K562 (cell line): ENCODE measurements at regions not wholly inside any gene's neighbourhood (a gene's known extent, or its start where the extent isn't known, plus 50 kb on each side); places are given as distances from the start of the nearest gene placed in this dataset.

Experiments
- ATAC-seq: fragments of 200-7000 bp; cut with Tn5 transposase; 3 replicates; pipeline ENCODE4 v1.9.1; 2020; ENCODE audit warnings: moderate library complexity
- BruUV-seq: library from RNA; stranded (reverse); fragments of 400-500 nt; replicated peaks from 2 replicates; lab custom pipeline; 2021; lab: Mats Ljungman, UMichigan
- CTCF ChIA-PET: fragments of 300-600 bp; formaldehyde crosslinking; extraction: SDS; loops from one replicate; lab custom pipeline; 2021; ENCODE audit warnings: low intra/inter-chr PET ratio; lab: Yijun Ruan, JAX
- POLR2A ChIA-PET: fragments of 300-600, 350-650 bp; sonication (Branson Sonifier 250); formaldehyde crosslinking; extraction: SDS; loops from one replicate; lab custom pipeline; 2021; ENCODE audit warnings: antibody characterized with exemption, inconsistent platforms; lab: Yijun Ruan, JAX
- DNase-seq, 4 experiments: peaks; one replicate each; pipeline versions ENCODE4 v3.0.0 to v3.0.0-alpha.2; 2011 to 2018; ENCODE audit warnings: low spot score in 3 of 4, mixed read lengths in 3 of 4; ENCODE audit errors: extremely low read depth in 1 of 4
- FAIRE-seq: peaks from 2 replicates; lab custom pipeline; 2011; peaks lifted over from hg19 to GRCh38; lab: Jason Lieb, UNC
- H2AFZ ChIP-seq: 2 replicates; pipeline ENCODE4 v1.6.0; 2011; ENCODE audit warnings: low read depth, low read length, control low read depth, inconsistent platforms
- H3K27ac ChIP-seq: fragments of 200-600 bp; 3 replicates; pipeline ENCODE4 v1.8.0; 2011; ENCODE audit warnings: low read depth, mild to moderate bottlenecking, control low read depth, inconsistent platforms, low read length, moderate library complexity, mixed read lengths; ENCODE audit errors: extremely low read depth
- H3K27me3 ChIP-seq, 2 experiments: fragments of 300-600 bp in 1 of 2; 2 replicates in 1 of 2; 3 replicates in 1 of 2; pipeline versions ENCODE4 v1.6.0 to v1.8.0; 2011; ENCODE audit warnings: inconsistent platforms in 2 of 2, low read length in 2 of 2, mild to moderate bottlenecking in 1 of 2, mixed read lengths in 1 of 2, moderate library complexity in 1 of 2; ENCODE audit not compliant: control insufficient read depth in 2 of 2, insufficient read depth in 2 of 2
- H3K36me3 ChIP-seq: fragments of 300-600 bp; 3 replicates; pipeline ENCODE4 v1.8.0; 2011; ENCODE audit warnings: mild to moderate bottlenecking, low read length, inconsistent platforms; ENCODE audit not compliant: control insufficient read depth, insufficient read depth
- H3K4me1 ChIP-seq, 2 experiments: fragments of 200-600 bp in 1 of 2; replicated peaks in 1 of 2; 2 replicates in 1 of 2; 3 replicates in 1 of 2; pipeline versions ENCODE4 v1.5.1 to v1.8.0; 2011; ENCODE audit warnings: inconsistent platforms in 2 of 2, low read length in 2 of 2, mild to moderate bottlenecking in 1 of 2, mixed read lengths in 1 of 2, moderate library complexity in 1 of 2; ENCODE audit not compliant: control insufficient read depth in 2 of 2, insufficient read depth in 2 of 2
- H3K4me2 ChIP-seq: 2 replicates; pipeline ENCODE4 v1.6.1; 2011; ENCODE audit warnings: low read length, control low read depth, inconsistent platforms, mixed read lengths; ENCODE audit not compliant: insufficient read depth
- H3K4me3 ChIP-seq: fragments of 200-600 bp; sonication (generic), shearing (Covaris generic); 2 replicates; pipeline ENCODE4 v1.5.1; 2016; ENCODE audit warnings: control low read depth, inconsistent platforms
- H3K79me2 ChIP-seq: fragments of 200-600 bp; 3 replicates; pipeline ENCODE4 v1.8.0; 2011; ENCODE audit warnings: low read length, inconsistent platforms; ENCODE audit not compliant: control insufficient read depth, insufficient read depth
- H3K9ac ChIP-seq, 2 experiments: 2 replicates each; pipeline versions ENCODE4 v1.6.0 to v1.6.1; 2011; ENCODE audit warnings: low read depth in 2 of 2, low read length in 2 of 2, control low read depth in 1 of 2, inconsistent platforms in 1 of 2, mild to moderate bottlenecking in 1 of 2, mixed read lengths in 1 of 2; ENCODE audit not compliant: insufficient read depth in 1 of 2
- H3K9me1 ChIP-seq: one replicate; pipeline ENCODE4 v1.6.0; 2011; ENCODE audit warnings: inconsistent platforms, mild to moderate bottlenecking, low read length, moderate library complexity; ENCODE audit not compliant: control insufficient read depth, insufficient read depth
- H3K9me3 ChIP-seq: replicated peaks from 2 replicates; pipeline ENCODE4 v1.5.1; 2011; ENCODE audit warnings: low read depth, low read length, inconsistent platforms; ENCODE audit not compliant: control insufficient read depth, insufficient read depth
- H4K20me1 ChIP-seq: replicated peaks from 2 replicates; pipeline ENCODE4 v1.6.1; 2011; ENCODE audit warnings: low read length, inconsistent platforms, mixed read lengths; ENCODE audit not compliant: control insufficient read depth, insufficient read depth
- ETV1 ChIP-seq: fragments of 450-650 bp; conservative IDR thresholded peaks from 2 replicates; pipeline ENCODE4 v1.6.1; 2016; ENCODE audit warnings: missing genetic modification characterization, control low read depth, low read depth, missing compliant biosample characterization
- POLR2B ChIP-seq: fragments of 450-650 bp; IDR thresholded peaks from 2 replicates; pipeline ENCODE4 v1.6.1; 2018; ENCODE audit warnings: low read depth; ENCODE audit not compliant: partially characterized antibody
- ZNF444 ChIP-seq: fragments of 250-450 bp; sonication (Bioruptor Pico); IDR thresholded peaks from 2 replicates; pipeline ENCODE4 v1.4.0; 2020; ENCODE audit warnings: mild to moderate bottlenecking, moderate library complexity
- WGBS: fragments of 100-300 bp; shearing (Covaris generic); methylation state at CpG from one replicate; pipeline ENCODE4 v1.1.6; 2016; ENCODE audit warnings: low coverage, mixed read lengths; ENCODE audit not compliant: insufficient coverage; ENCODE audit errors: missing lambda C conversion rate; 5-methylcytosine and 5-hydroxymethylcytosine counted together
- in situ Hi-C: fragments of 300-500 bp; cut with MboI; formaldehyde crosslinking; loops from 4 replicates; pipeline ENCODE4 v1.15.0; 2018; ENCODE audit warnings: inconsistent platforms, mixed read lengths
- intact Hi-C: fragments of 100-400 bp; cut with micrococcal nuclease; formaldehyde crosslinking; loops from 2 replicates; pipeline ENCODE4 v1.14.2; 2022

GRCh38 chr1:29583727-29584126 is 347.4 kb downstream of the PTPRU start:
- POLR2A ChIA-PET: interaction anchor here (0.6 to 1.3 kb wide), 3 partner anchors 13 to 666 kb away, joined by 3 to 4 read pairs (median 4); no protein-coding TSS in a partner anchor
- CTCF ChIA-PET: no interaction called here
- 1% methylated on average over 5 of the region's 5 CpGs for WGBS

GRCh38 chr1:29581256-29581655 is 344.9 kb downstream of the PTPRU start:
- Histone ChIP-seq H3K9me1 (no peaks in the 10 kb centered on the region), H3K4me2 (no peak overlapping the region), H3K4me1 (no peaks in the 10 kb centered on the region), H3K79me2 (no peaks in the 10 kb centered on the region), H3K9me3 (no peaks in the 10 kb centered on the region), H3K36me3 (no peaks in the 10 kb centered on the region), H3K27me3 (peaks cover 12 to 40% of the 10 kb centered on the region in 2 experiments; a peak in 3 of 5 replicates), H2AFZ (no peak overlapping the region), H4K20me1 (no peaks in the 10 kb centered on the region), H3K27ac (no peak overlapping the region), H3K9ac (no peak overlapping the region), H3K4me3 (no peak overlapping the region)
- BruUV-seq: no TSS peak
- intact Hi-C loops: no loop called here
- POLR2A ChIA-PET: no interaction called here
- 2% methylated on average over 4 of the region's 4 CpGs for WGBS
- in situ Hi-C loops: no loop called here
- TF ChIP-seq POLR2B (no peak), ZNF444 (CRISPR knock-in tag) (no peak)
- CTCF ChIA-PET: no interaction called here
- ATAC-seq: no peak
- FAIRE-seq: no peak
- DNase-seq: no peak

More at GRCh38 chr1:29583727-29584126, 347.4 kb downstream of the PTPRU start:
- ATAC-seq (no peak), FAIRE-seq (peak; percentile 23), DNase-seq (no peak)
- Histone ChIP-seq H3K9me1 (no peaks in the 10 kb centered on the region), H3K4me3 (no peak overlapping the region), H3K36me3 (no peaks in the 10 kb centered on the region), H3K27ac (no peak overlapping the region), H3K9ac (no peak overlapping the region), H3K9me3 (no peaks in the 10 kb centered on the region), H2AFZ (no peak overlapping the region), H3K4me2 (no peak overlapping the region), H3K79me2 (no peaks in the 10 kb centered on the region), H4K20me1 (no peaks in the 10 kb centered on the region), H3K4me1 (no peaks in the 10 kb centered on the region), H3K27me3 (peaks cover 2 to 26% of the 10 kb centered on the region in 2 experiments; a peak in 3 of 5 replicates)
- no TSS peak for BruUV-seq
- intact Hi-C loops: no loop called here
- TF ChIP-seq ETV1 (tag): no peak
- in situ Hi-C loops: no loop called here
